SU-DHL-6 (cell line): ENCODE measurements at regions not wholly inside any gene's neighbourhood (a gene's known extent, or its start where the extent isn't known, plus 50 kb on each side); places are given as distances from the start of the nearest gene placed in this dataset.

ENCODE experiments used
- CTCF ChIP-seq: fragments of 200-600 bp; sonication (generic); IDR thresholded peaks from one replicate; pipeline ENCODE4 v1.5.1; 2017; ENCODE audit warnings: antibody characterized with exemption, mild to moderate bottlenecking, low read length, moderate library complexity; ENCODE audit not compliant: insufficient read depth, poor library complexity, severe bottlenecking
- EZH2phosphoT487 ChIP-seq: fragments of 200-600 bp; sonication (generic), shearing (Covaris generic); conservative IDR thresholded peaks from 2 replicates; pipeline ENCODE4 v1.6.1; 2018; ENCODE audit warnings: mild to moderate bottlenecking, antibody characterized with exemption, low read length, moderate library complexity, mixed read lengths

GRCh38 chrX:124238268-124238667 lies 94.2 kb upstream of the TEX13D start:
- TF ChIP-seq CTCF (no peak), EZH2phosphoT487 (no peak)
